Natural killer cell (primary cell): ENCODE measurements at regions not wholly inside any gene's neighbourhood (a gene's known extent, or its start where the extent isn't known, plus 50 kb on each side); places are given as distances from the start of the nearest gene placed in this dataset.

ENCODE experiments used
- ATAC-seq, 3 donors: fragments of 150-1000 bp in 2 of 3; fragments of 200-7000 bp in 1 of 3; cut with Tn5 transposase; 1 replicate in 1 of 3; 2 replicates in 2 of 3; pipeline ENCODE4 v1.10.0; 2021; ENCODE audit warnings: mild to moderate bottlenecking in 2 of 3, moderate library complexity in 2 of 3
- DNase-seq, 2 donors: peaks; one replicate each; pipeline versions ENCODE4 v3.0.0 to v3.0.0-alpha.2; 2013 to 2021; ENCODE audit warnings: mixed read lengths in 1 of 2
- H3K27ac ChIP-seq: one replicate; pipeline ENCODE4 v1.5.1; 2013; ENCODE audit warnings: mild to moderate bottlenecking, low read length
- H3K27me3 ChIP-seq: one replicate; pipeline ENCODE4 v1.6.1; 2013; ENCODE audit warnings: low read length; ENCODE audit not compliant: control insufficient read depth, insufficient read depth
- H3K36me3 ChIP-seq: one replicate; pipeline ENCODE4 v1.6.1; 2013; ENCODE audit warnings: low read length; ENCODE audit not compliant: control insufficient read depth, insufficient read depth
- H3K4me1 ChIP-seq: one replicate; pipeline ENCODE4 v1.6.1; 2013; ENCODE audit warnings: low read length; ENCODE audit not compliant: control insufficient read depth, insufficient read depth
- H3K4me3 ChIP-seq: one replicate; pipeline ENCODE4 v1.5.1; 2013; ENCODE audit warnings: low read length
- H3K9me3 ChIP-seq: one replicate; pipeline ENCODE4 v1.6.1; 2013; ENCODE audit warnings: low read length; ENCODE audit not compliant: control insufficient read depth, insufficient read depth
- H3K27ac Mint-ChIP-seq, 2 donors: one replicate each; pipeline ENCODE4 v1.8.0; 2022; ENCODE audit warnings: mild to moderate bottlenecking in 2 of 2, mixed read lengths in 2 of 2, moderate library complexity in 1 of 2
- H3K27me3 Mint-ChIP-seq, 2 donors: one replicate each; pipeline ENCODE4 v1.8.0; 2022; ENCODE audit warnings: low read depth in 2 of 2, mixed read lengths in 2 of 2
- H3K36me3 Mint-ChIP-seq: one replicate; pipeline ENCODE4 v1.8.0; 2022; ENCODE audit warnings: mixed read lengths
- H3K4me1 Mint-ChIP-seq, 2 donors: one replicate each; pipeline ENCODE4 v1.8.0; 2022; ENCODE audit warnings: mixed read lengths in 2 of 2
- H3K4me3 Mint-ChIP-seq: one replicate; pipeline ENCODE4 v1.8.0; 2022; ENCODE audit warnings: mild to moderate bottlenecking, moderate library complexity, mixed read lengths
- H3K9me3 Mint-ChIP-seq, 2 donors: one replicate each; pipeline ENCODE4 v1.8.0; 2022; ENCODE audit warnings: mixed read lengths in 2 of 2
- CTCF ChIP-seq: fragments of 200-600 bp; IDR thresholded peaks from one replicate; pipeline ENCODE4 v1.8.0; 2022; ENCODE audit warnings: antibody characterized with exemption
- WGBS: methylation state at CpG from one replicate; pipeline ENCODE4 v1.1.7; 2013; ENCODE audit warnings: missing lambda C conversion rate; ENCODE audit not compliant: insufficient coverage; 5-methylcytosine and 5-hydroxymethylcytosine counted together
- intact Hi-C: fragments of 100-400 bp; cut with micrococcal nuclease; formaldehyde crosslinking; loops from one replicate; pipeline ENCODE4 v1.14.2; 2022

GRCh38 chr1:222014001-222014400 is 272.1 kb upstream of the DUSP10 start:
- no peaks in the 10 kb centered on the region for H3K27me3 ChIP-seq
- intact Hi-C loops: no loop called here
- DNase-seq (no peak), ATAC-seq (no peak)
- 92% methylated on average over 4 of the region's 4 CpGs for WGBS
- no peak overlapping the region for H3K27ac ChIP-seq
- Mint-ChIP-seq H3K4me1 (peaks cover 3 to 13% of the 10 kb centered on the region in 2 donors), H3K27me3 (no peaks in the 10 kb centered on the region), H3K27ac (no peak overlapping the region), H3K36me3 (no peaks in the 10 kb centered on the region), H3K9me3 (no peaks in the 10 kb centered on the region), H3K4me3 (no peak overlapping the region)
- no peaks in the 10 kb centered on the region for H3K9me3 ChIP-seq
- no peak overlapping the region for H3K4me3 ChIP-seq
- TF ChIP-seq CTCF: no peak
- peaks cover under 1% of the 10 kb centered on the region for H3K4me1 ChIP-seq
- H3K36me3 ChIP-seq: no peaks in the 10 kb centered on the region

GRCh38 chr1:222012816-222013215 is 270.9 kb upstream of the DUSP10 start:
- Mint-ChIP-seq H3K4me1 (peaks cover 4 to 6% of the 10 kb centered on the region in 2 donors), H3K36me3 (no peaks in the 10 kb centered on the region), H3K27ac (no peak overlapping the region), H3K4me3 (no peak overlapping the region), H3K9me3 (no peaks in the 10 kb centered on the region), H3K27me3 (no peaks in the 10 kb centered on the region)
- no peaks in the 10 kb centered on the region for H3K27me3 ChIP-seq
- DNase-seq (no peak), ATAC-seq (no peak)
- TF ChIP-seq CTCF: no peak
- peaks cover 4% of the 10 kb centered on the region for H3K4me1 ChIP-seq
- no peak overlapping the region for H3K4me3 ChIP-seq
- H3K9me3 ChIP-seq: no peaks in the 10 kb centered on the region
- intact Hi-C loops: no loop called here
- no peak overlapping the region for H3K27ac ChIP-seq
- 94% methylated on average over 1 of the region's 2 CpGs for WGBS
- H3K36me3 ChIP-seq: no peaks in the 10 kb centered on the region

- Histone ChIP-seq H3K4me3 (no peak overlapping the region), H3K9me3 (no peaks in the 10 kb centered on the region), H3K36me3 (no peaks in the 10 kb centered on the region), H3K27me3 (no peaks in the 10 kb centered on the region), H3K4me1 (peaks cover 4% of the 10 kb centered on the region), H3K27ac (no peak overlapping the region)
- Mint-ChIP-seq H3K4me1 (peaks cover 4 to 6% of the 10 kb centered on the region in 2 donors), H3K27me3 (no peaks in the 10 kb centered on the region), H3K36me3 (no peaks in the 10 kb centered on the region), H3K9me3 (no peaks in the 10 kb centered on the region), H3K4me3 (no peak overlapping the region), H3K27ac (no peak overlapping the region)
- WGBS: no CpG with 5 or more reads among the region's 1 CpG
- ATAC-seq (no peak), DNase-seq (no peak)
- intact Hi-C loops: no loop called here
- TF ChIP-seq CTCF: no peak
These were observed 268.4 kb upstream of the DUSP10 start for GRCh38 chr1:222010306-222010705.

- Mint-ChIP-seq H3K27ac (peak overlapping the region in 1 of 2 donors; percentile 37), H3K4me1 (peaks cover 4 to 6% of the 10 kb centered on the region in 2 donors), H3K4me3 (peak overlapping the region; percentile 3), H3K9me3 (no peaks in the 10 kb centered on the region), H3K27me3 (no peaks in the 10 kb centered on the region), H3K36me3 (no peaks in the 10 kb centered on the region)
- Histone ChIP-seq H3K4me3 (no peak overlapping the region), H3K36me3 (no peaks in the 10 kb centered on the region), H3K27me3 (no peaks in the 10 kb centered on the region), H3K9me3 (no peaks in the 10 kb centered on the region), H3K27ac (no peak overlapping the region), H3K4me1 (peaks cover 4% of the 10 kb centered on the region)
- peak in 2 of 3 donors; percentile 72 to 85 for ATAC-seq
- TF ChIP-seq CTCF: peak; percentile 59
- whole genome bisulfite sequencing: 100% methylated on average over 1 of the region's 2 CpGs
- peak in 1 of 2 donors; percentile 67 for DNase-seq
- intact Hi-C loops: loop anchor here (1.0 to 5.0 kb wide), 2 partner anchors 467 to 531 kb away; no protein-coding TSS in a partner anchor
These were observed 267.3 kb upstream of the DUSP10 start for GRCh38 chr1:222009105-222009730.
